Epithelial cell of esophagus (primary cell): ENCODE measurements at regions not wholly inside any gene's neighbourhood (a gene's known extent, or its start where the extent isn't known, plus 50 kb on each side); places are given as distances from the start of the nearest gene placed in this dataset.

Experiments
- DNase-seq: peaks from one replicate; pipeline ENCODE4 v3.0.0; 2010; ENCODE audit warnings: low read depth
- H3K4me3 ChIP-seq: 2 replicates; pipeline ENCODE4 v1.5.1; 2011; ENCODE audit warnings: mild to moderate bottlenecking, low read length, control low read depth
- TF ChIP-seq, protein P1 (sequence below): IDR thresholded peaks from 2 replicates; pipeline ENCODE4 v1.5.1; 2011; ENCODE audit warnings: low read depth, mild to moderate bottlenecking, low read length, control low read depth, inconsistent platforms; ENCODE audit not compliant: insufficient read depth; ENCODE audit errors: missing control alignments

GRCh38 chr5:124229352-124229751, 517.1 kb downstream of the ZNF608 start:
- DNase-seq = no peak
- no peak overlapping the region for H3K4me3 ChIP-seq
- TF ChIP-seq, protein P1, sequence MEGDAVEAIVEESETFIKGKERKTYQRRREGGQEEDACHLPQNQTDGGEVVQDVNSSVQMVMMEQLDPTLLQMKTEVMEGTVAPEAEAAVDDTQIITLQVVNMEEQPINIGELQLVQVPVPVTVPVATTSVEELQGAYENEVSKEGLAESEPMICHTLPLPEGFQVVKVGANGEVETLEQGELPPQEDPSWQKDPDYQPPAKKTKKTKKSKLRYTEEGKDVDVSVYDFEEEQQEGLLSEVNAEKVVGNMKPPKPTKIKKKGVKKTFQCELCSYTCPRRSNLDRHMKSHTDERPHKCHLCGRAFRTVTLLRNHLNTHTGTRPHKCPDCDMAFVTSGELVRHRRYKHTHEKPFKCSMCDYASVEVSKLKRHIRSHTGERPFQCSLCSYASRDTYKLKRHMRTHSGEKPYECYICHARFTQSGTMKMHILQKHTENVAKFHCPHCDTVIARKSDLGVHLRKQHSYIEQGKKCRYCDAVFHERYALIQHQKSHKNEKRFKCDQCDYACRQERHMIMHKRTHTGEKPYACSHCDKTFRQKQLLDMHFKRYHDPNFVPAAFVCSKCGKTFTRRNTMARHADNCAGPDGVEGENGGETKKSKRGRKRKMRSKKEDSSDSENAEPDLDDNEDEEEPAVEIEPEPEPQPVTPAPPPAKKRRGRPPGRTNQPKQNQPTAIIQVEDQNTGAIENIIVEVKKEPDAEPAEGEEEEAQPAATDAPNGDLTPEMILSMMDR = no peak

GRCh38 chr5:124227914-124228313, 518.5 kb downstream of the ZNF608 start:
- TF ChIP-seq, protein P1 = no peak
- H3K4me3 ChIP-seq = no peak overlapping the region
- no peak for DNase-seq

DNA sequence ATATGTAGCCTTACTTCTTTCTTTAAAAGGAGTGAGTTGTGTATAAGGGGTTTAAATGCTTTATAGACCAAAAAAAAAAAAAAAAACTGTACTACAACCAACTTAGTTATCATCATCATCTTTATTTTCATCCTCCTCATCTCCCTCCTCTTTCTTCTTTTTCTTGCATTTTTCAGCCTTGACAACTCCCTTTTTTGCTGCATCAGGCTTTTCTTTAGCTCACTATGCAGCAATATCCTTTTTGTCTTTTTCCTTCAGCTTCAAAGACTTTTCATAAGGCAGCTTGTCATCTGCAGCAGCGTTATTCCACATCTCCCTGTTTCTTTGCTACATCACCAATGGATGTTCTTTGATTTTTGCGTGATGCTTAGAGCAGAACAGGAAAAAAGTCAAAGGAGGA, 526.0 kb downstream of the ZNF608 start:
- DNase-seq = no peak
- H3K4me3 ChIP-seq = no peak overlapping the region
- TF ChIP-seq, protein P1 = no peak

GRCh38 chr5:124212934-124213333, 533.5 kb downstream of the ZNF608 start:
- TF ChIP-seq, protein P1 = no peak
- H3K4me3 ChIP-seq = no peak overlapping the region
- no peak for DNase-seq

DNA sequence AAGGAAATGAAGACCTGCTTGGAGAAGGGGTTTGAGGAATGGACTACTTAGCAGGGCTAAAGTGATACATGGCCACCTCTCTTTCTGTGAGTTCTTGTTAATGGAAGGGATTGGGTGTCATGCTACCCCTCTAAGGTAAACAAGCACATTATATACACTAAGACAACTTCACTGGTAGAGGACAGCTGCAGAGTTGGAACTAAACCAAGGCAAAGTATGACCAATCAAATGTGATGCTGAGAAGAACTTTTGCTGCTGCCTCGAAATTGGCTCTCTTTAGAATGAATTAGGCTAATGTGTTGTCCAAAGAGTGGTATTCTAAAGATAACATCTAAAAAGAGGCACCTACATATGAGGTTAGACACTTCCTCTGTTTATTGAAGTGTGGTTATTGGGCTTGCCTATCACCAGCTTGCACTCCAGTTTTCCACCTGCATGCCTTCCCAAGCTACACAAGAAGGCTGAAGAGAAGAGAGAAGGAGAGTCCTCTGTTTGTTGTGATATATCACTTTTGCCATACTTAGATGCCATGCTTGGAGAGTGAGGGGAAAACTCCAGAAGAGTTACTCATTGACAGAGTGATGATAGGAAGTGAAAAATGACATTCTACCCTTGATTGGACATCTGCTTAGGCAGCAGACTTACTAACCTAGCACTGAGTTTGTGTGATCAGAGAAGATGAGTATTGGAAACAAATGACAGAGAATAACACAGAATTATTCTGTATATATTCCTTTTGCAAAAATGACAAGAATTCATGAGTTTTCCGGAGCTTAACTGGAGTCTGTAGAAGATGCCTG, 536.1 kb downstream of the ZNF608 start:
- H3K4me3 ChIP-seq = no peak overlapping the region
- TF ChIP-seq, protein P1 = no peak
- DNase-seq = no peak

DNA sequence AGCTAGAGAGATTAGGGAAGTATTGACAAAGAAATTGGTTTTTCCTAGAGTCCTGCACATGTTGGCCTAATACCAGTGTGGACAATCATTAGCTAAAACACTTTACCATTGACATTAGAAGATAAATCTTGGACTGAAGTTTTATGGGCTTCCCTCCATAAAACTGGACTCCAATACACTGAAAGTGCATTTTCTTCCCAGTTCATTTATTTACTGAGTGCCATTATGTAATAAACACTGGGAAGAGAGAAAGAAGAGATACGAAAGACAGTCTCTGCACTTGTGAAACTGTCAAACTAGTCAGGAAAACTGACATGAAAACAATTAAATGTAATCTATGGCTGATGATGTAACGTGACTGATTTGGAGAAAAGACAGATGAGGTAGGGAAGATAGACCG, 539.3 kb downstream of the ZNF608 start:
- no peak for DNase-seq
- H3K4me3 ChIP-seq = no peak overlapping the region
- TF ChIP-seq, protein P1 = no peak

DNA sequence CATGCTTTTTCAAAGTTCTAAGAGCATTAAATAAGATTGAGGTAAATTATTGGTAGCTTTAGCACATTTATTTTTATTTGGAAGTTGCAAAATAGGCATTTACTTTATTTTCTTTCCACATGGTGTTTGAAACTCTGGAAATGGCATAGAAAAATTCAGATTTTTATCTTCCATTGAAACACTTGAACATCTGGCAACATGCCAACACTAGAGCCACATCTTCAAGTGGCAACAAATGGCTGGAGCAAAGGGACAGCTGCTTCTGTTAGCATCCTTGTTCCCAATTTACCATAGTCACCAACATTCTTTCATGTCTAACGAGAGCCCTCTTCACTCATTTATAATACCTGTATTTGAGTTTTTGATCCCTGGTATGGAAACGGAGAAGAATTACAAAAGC, 539.9 kb downstream of the ZNF608 start:
- DNase-seq = no peak
- H3K4me3 ChIP-seq = no peak overlapping the region
- TF ChIP-seq, protein P1 = no peak
